ENCODE measurements at regions not wholly inside any gene's neighbourhood (a gene's known extent, or its start where the extent isn't known, plus 50 kb on each side); places are given as distances from the start of the nearest gene placed in this dataset.

GRCh38 chr2:105540642-105541041 is 141.8 kb upstream of the FHL2 start:
- no peak overlapping the region for H3K27ac ChIP-seq (ENCODE audit: low read depth in 2 of 2, low read length in 1 of 2)
- H3K9me3 ChIP-seq, result no peaks in the 10 kb centered on the region
- H3K4me3 ChIP-seq (ENCODE audit: low read depth in 2 of 2, low read length in 1 of 2), result no peak overlapping the region
- no peak overlapping the region for H2AFZ ChIP-seq (ENCODE audit: low read depth)
- CTCF ChIA-PET, result interaction anchor here (1.2 kb wide), 1 partner anchor 14 kb away, joined by 3 read pairs; no protein-coding TSS in a partner anchor
- no peaks in the 10 kb centered on the region; the same call in 1 of the 2 replicates for H3K27me3 ChIP-seq (ENCODE audit: insufficient read depth)
- POLR2A ChIA-PET, result no interaction called here
- no peaks in the 10 kb centered on the region for H3K9me2 ChIP-seq
- H3K4me2 ChIP-seq, result no peak overlapping the region
- 60% methylated on average over 2 of the region's 2 CpGs for WGBS (ENCODE audit: low lambda C conversion rate)
- no peak for TF ChIP-seq TCF12 (IDR thresholded peaks at IDR 0.05)
- TF ChIP-seq SIN3A (IDR thresholded peaks at IDR 0.05; ENCODE audit: borderline replicate concordance, low read depth, low read length), result no peak
- TF ChIP-seq MEF2A (IDR thresholded peaks at IDR 0.05; ENCODE audit: borderline replicate concordance, low read depth), result no peak
- no peak for TF ChIP-seq USF1 (IDR thresholded peaks at IDR 0.05; ENCODE audit: borderline replicate concordance, low read depth)
- no peak for TF ChIP-seq JUND (IDR thresholded peaks at IDR 0.05)
- no peak for TF ChIP-seq SMC3 (IDR thresholded peaks at IDR 0.05; ENCODE audit: low read depth, low read length)
- TF ChIP-seq NFIC (IDR thresholded peaks at IDR 0.05; ENCODE audit: borderline replicate concordance), result no peak
- no peak for TF ChIP-seq RXRA (IDR thresholded peaks at IDR 0.05; ENCODE audit: borderline replicate concordance, low read depth)
- TF ChIP-seq NRF1 (IDR thresholded peaks at IDR 0.05; ENCODE audit: low read depth, low read length), result no peak
- TF ChIP-seq RFX5 (IDR thresholded peaks at IDR 0.05; ENCODE audit: low read length), result no peak
- TF ChIP-seq ELF1 (IDR thresholded peaks at IDR 0.05), result no peak
- no peak for TF ChIP-seq FOXJ3 (CRISPR knock-in tag; IDR thresholded peaks at IDR 0.05)
- no peak for TF ChIP-seq TAF1 (IDR thresholded peaks at IDR 0.05; ENCODE audit: borderline replicate concordance, low read depth, low read length)
- TF ChIP-seq CTCF (IDR thresholded peaks at IDR 0.05), result no peak
- no peak for TF ChIP-seq CHD2 (IDR thresholded peaks at IDR 0.05; ENCODE audit: low read length, partially characterized antibody)
- no peak for TF ChIP-seq RAD21 (IDR thresholded peaks at IDR 0.05; ENCODE audit: low read length)
- no peak for TF ChIP-seq EZH2phosphoT487 (IDR thresholded peaks at IDR 0.05; ENCODE audit: borderline replicate concordance, low read depth)
- TF ChIP-seq TEAD4 (IDR thresholded peaks at IDR 0.05; ENCODE audit: borderline replicate concordance, insufficient read depth), result no peak
- no peak for TF ChIP-seq FOXM1 (IDR thresholded peaks at IDR 0.05; ENCODE audit: low read depth)
- no peak for TF ChIP-seq REST (IDR thresholded peaks at IDR 0.05; ENCODE audit: low read depth, low read length)
- DNase-seq, result no peak
- no peaks in the 10 kb centered on the region for H3K4me1 ChIP-seq (ENCODE audit: control insufficient read depth in 1 of 2, insufficient read depth in 2 of 2, low read depth in 1 of 2, low read length in 1 of 2)
- H3K79me2 ChIP-seq (ENCODE audit: insufficient read depth), result no peaks in the 10 kb centered on the region
- no peak overlapping the region for H3K9ac ChIP-seq
- H4K20me1 ChIP-seq (ENCODE audit: insufficient read depth), result no peaks in the 10 kb centered on the region
- no peaks in the 10 kb centered on the region for H3F3A ChIP-seq (replicated peaks; ENCODE audit: insufficient read depth)
- H3K36me3 ChIP-seq (replicated peaks in 1 of 2; ENCODE audit: control insufficient read depth in 1 of 2, insufficient read depth in 2 of 2, low read length in 1 of 2), result no peaks in the 10 kb centered on the region

All from SK-N-SH (cell line).